ENCODE measurements at regions not wholly inside any gene's neighbourhood (a gene's known extent, or its start where the extent isn't known, plus 50 kb on each side); places are given as distances from the start of the nearest gene placed in this dataset.

DNA sequence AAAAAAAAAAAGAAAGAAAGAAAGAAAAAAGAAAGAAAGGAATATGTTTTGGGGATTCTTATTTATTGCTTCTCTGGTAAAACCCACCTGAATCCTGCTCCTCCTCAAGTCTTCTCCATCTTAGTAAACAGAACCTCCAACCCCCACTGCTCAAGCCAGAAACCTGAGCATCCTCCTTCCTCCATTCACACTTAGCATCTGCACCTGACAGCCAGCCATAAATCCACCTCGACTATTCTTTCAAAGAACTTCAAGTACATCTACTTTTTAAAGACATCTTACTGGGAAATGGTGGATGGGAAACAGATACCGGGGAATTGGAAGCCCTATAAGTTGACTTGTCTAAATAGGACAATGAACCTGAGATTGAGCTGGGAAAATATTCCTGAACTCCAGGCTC, 519.9 kb upstream of the DPP6 start:
- 84 to 91% methylated on average over 2 of the region's 2 CpGs for WGBS, 2 donors
- ATAC-seq (ENCODE audit: insufficient read depth, low FRiP score): no peak

DNA sequence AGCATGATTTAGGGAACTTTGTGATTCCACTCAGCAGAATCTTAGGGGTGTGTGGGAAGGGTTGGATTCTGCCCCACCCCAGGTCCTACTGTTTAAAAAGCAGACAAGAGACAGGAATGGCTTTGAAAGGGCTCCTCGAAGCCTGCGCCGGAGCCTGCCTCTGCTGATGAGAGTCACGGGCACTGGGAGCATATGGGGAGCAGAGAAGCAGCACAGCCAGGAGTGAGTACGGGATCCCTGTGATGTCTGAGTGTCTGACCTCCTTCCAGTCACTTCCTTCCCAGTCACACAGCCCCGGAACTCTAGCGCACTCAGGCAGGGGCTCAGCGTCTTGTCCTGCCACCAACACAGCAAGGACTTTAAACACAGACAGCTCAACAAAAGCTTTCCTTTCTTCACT, 514.9 kb upstream of the DPP6 start:
- Histone ChIP-seq H3K36me3 (ENCODE audit: control insufficient read depth in 4 of 4, insufficient read depth in 4 of 4, low read length in 4 of 4) (no peaks in the 10 kb centered on the region), H3K4me1 (ENCODE audit: control insufficient read depth in 5 of 5, insufficient read depth in 5 of 5, low read length in 5 of 5) (peaks cover 0 to 2% (median 0%) of the 10 kb centered on the region in 5 donors), H3K27ac (ENCODE audit: low read depth in 1 of 2, low read length in 1 of 2) (no peak overlapping the region), H3K9me3 (ENCODE audit: control insufficient read depth in 4 of 4, insufficient read depth in 3 of 4, low read length in 3 of 4) (peaks cover 0 to 2% (median 0%) of the 10 kb centered on the region in 4 donors), H3K27me3 (ENCODE audit: control insufficient read depth in 3 of 3, insufficient read depth in 3 of 3, low read length in 2 of 3) (no peaks in the 10 kb centered on the region), H3K9ac (ENCODE audit: insufficient read depth in 1 of 2, low read length in 2 of 2) (no peak overlapping the region), H3K4me3 (no peak overlapping the region)
- ATAC-seq (ENCODE audit: insufficient read depth, low FRiP score): no peak
- WGBS, 2 donors: 52 to 59% methylated on average over 8 of the region's 8 CpGs
- TF ChIP-seq, protein P1, sequence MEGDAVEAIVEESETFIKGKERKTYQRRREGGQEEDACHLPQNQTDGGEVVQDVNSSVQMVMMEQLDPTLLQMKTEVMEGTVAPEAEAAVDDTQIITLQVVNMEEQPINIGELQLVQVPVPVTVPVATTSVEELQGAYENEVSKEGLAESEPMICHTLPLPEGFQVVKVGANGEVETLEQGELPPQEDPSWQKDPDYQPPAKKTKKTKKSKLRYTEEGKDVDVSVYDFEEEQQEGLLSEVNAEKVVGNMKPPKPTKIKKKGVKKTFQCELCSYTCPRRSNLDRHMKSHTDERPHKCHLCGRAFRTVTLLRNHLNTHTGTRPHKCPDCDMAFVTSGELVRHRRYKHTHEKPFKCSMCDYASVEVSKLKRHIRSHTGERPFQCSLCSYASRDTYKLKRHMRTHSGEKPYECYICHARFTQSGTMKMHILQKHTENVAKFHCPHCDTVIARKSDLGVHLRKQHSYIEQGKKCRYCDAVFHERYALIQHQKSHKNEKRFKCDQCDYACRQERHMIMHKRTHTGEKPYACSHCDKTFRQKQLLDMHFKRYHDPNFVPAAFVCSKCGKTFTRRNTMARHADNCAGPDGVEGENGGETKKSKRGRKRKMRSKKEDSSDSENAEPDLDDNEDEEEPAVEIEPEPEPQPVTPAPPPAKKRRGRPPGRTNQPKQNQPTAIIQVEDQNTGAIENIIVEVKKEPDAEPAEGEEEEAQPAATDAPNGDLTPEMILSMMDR (IDR thresholded peaks at IDR 0.05; ENCODE audit: control extremely low read depth, extremely low read depth): no peak
- DNase-seq: no peak

More for the DNA sequence above, 519.9 kb upstream of the DPP6 start:
- no peak overlapping the region for H3K9ac ChIP-seq (ENCODE audit: insufficient read depth in 1 of 2, low read length in 2 of 2)
- H3K4me3 ChIP-seq: no peak overlapping the region
- TF ChIP-seq, protein P1 (IDR thresholded peaks at IDR 0.05; ENCODE audit: control extremely low read depth, extremely low read depth): no peak
- no peak for DNase-seq
- no peaks in the 10 kb centered on the region for H3K27me3 ChIP-seq (ENCODE audit: control insufficient read depth in 3 of 3, insufficient read depth in 3 of 3, low read length in 2 of 3)
- no peaks in the 10 kb centered on the region for H3K4me1 ChIP-seq (ENCODE audit: control insufficient read depth in 5 of 5, insufficient read depth in 5 of 5, low read length in 5 of 5)
- no peaks in the 10 kb centered on the region for H3K36me3 ChIP-seq (ENCODE audit: control insufficient read depth in 4 of 4, insufficient read depth in 4 of 4, low read length in 4 of 4)
- no peak overlapping the region for H3K27ac ChIP-seq (ENCODE audit: low read depth in 1 of 2, low read length in 1 of 2)
- H3K9me3 ChIP-seq (ENCODE audit: control insufficient read depth in 4 of 4, insufficient read depth in 3 of 4, low read length in 3 of 4): peaks cover 0 to 8% (median 0%) of the 10 kb centered on the region in 4 donors

DNA sequence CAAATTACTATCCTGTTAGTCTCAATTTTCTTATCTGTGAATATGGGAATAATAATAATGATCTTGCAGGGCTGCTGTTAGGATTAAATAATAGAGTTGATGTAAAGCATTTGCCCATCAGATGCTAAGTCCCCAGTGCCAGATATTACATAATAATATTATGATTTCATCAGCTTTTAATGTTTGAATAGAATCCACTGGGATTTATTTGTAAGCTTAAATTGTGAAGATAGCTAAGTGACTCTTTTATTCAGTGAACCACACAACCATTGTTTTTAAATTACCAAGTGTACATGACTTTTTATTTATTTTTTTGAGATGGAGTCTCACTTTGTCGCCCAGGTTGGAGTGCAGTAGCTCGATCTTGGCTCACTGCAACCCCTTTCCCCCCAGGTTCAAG, 510.3 kb upstream of the DPP6 start:
- H3K4me1 ChIP-seq (ENCODE audit: control insufficient read depth in 5 of 5, insufficient read depth in 5 of 5, low read length in 5 of 5): peaks cover 0 to 3% (median 0%) of the 10 kb centered on the region in 5 donors
- no peaks in the 10 kb centered on the region for H3K36me3 ChIP-seq (ENCODE audit: control insufficient read depth in 4 of 4, insufficient read depth in 4 of 4, low read length in 4 of 4)
- H3K27me3 ChIP-seq (ENCODE audit: control insufficient read depth in 3 of 3, insufficient read depth in 3 of 3, low read length in 2 of 3): no peaks in the 10 kb centered on the region
- peaks cover 0 to 5% (median 0%) of the 10 kb centered on the region in 4 donors for H3K9me3 ChIP-seq (ENCODE audit: control insufficient read depth in 4 of 4, insufficient read depth in 3 of 4, low read length in 3 of 4)
- 88 to 92% methylated on average over 2 of the region's 2 CpGs for WGBS, 2 donors
- H3K9ac ChIP-seq (ENCODE audit: insufficient read depth in 1 of 2, low read length in 2 of 2): no peak overlapping the region
- H3K27ac ChIP-seq (ENCODE audit: low read depth in 1 of 2, low read length in 1 of 2): no peak overlapping the region
- H3K4me3 ChIP-seq: no peak overlapping the region
- no peak for ATAC-seq (ENCODE audit: insufficient read depth, low FRiP score)
- no peak for DNase-seq
- TF ChIP-seq, protein P1 (IDR thresholded peaks at IDR 0.05; ENCODE audit: control extremely low read depth, extremely low read depth): no peak

DNA sequence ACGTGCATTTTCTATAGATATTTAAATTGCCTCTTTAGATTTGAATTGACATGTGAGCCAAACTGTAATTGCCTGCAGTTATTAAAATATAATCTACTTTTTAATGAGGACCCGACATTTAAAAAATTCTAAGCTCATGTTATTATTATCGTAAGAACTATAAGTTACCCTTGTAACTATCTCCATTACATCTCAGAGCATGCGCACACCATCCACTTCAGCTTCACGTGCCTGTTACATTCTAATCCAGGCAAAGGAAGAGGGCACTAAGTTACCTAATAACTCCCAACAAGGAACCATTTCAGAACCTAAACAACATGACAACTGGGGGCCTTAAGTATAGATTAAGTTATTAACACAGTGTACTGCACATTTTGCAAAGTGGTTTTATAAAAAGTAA, 509.0 kb upstream of the DPP6 start:
- no peak for ATAC-seq (ENCODE audit: insufficient read depth, low FRiP score)
- 84% methylated on average over 5 of the region's 5 CpGs for WGBS, 2 donors
- H3K4me3 ChIP-seq: no peak overlapping the region
- peaks cover 0 to 3% (median 0%) of the 10 kb centered on the region in 5 donors for H3K4me1 ChIP-seq (ENCODE audit: control insufficient read depth in 5 of 5, insufficient read depth in 5 of 5, low read length in 5 of 5)
- no peak overlapping the region for H3K27ac ChIP-seq (ENCODE audit: low read depth in 1 of 2, low read length in 1 of 2)
- DNase-seq: no peak
- H3K9me3 ChIP-seq (ENCODE audit: control insufficient read depth in 4 of 4, insufficient read depth in 3 of 4, low read length in 3 of 4): peaks cover 0 to 3% (median 0%) of the 10 kb centered on the region in 4 donors
- no peaks in the 10 kb centered on the region for H3K27me3 ChIP-seq (ENCODE audit: control insufficient read depth in 3 of 3, insufficient read depth in 3 of 3, low read length in 2 of 3)
- no peaks in the 10 kb centered on the region for H3K36me3 ChIP-seq (ENCODE audit: control insufficient read depth in 4 of 4, insufficient read depth in 4 of 4, low read length in 4 of 4)
- TF ChIP-seq, protein P1 (IDR thresholded peaks at IDR 0.05; ENCODE audit: control extremely low read depth, extremely low read depth): no peak
- no peak overlapping the region for H3K9ac ChIP-seq (ENCODE audit: insufficient read depth in 1 of 2, low read length in 2 of 2)

All from lung (tissue), 11 donors.